Natural killer cell (primary cell): ENCODE measurements at regions not wholly inside any gene's neighbourhood (a gene's known extent, or its start where the extent isn't known, plus 50 kb on each side); places are given as distances from the start of the nearest gene placed in this dataset.

ENCODE experiments used
- ATAC-seq, 3 donors: fragments of 150-1000 bp in 2 of 3; fragments of 200-7000 bp in 1 of 3; cut with Tn5 transposase; 1 replicate in 1 of 3; 2 replicates in 2 of 3; pipeline ENCODE4 v1.10.0; 2021; ENCODE audit warnings: mild to moderate bottlenecking in 2 of 3, moderate library complexity in 2 of 3
- DNase-seq, 2 donors: peaks; one replicate each; pipeline versions ENCODE4 v3.0.0 to v3.0.0-alpha.2; 2013 to 2021; ENCODE audit warnings: mixed read lengths in 1 of 2
- H3K27ac ChIP-seq: one replicate; pipeline ENCODE4 v1.5.1; 2013; ENCODE audit warnings: mild to moderate bottlenecking, low read length
- H3K27me3 ChIP-seq: one replicate; pipeline ENCODE4 v1.6.1; 2013; ENCODE audit warnings: low read length; ENCODE audit not compliant: control insufficient read depth, insufficient read depth
- H3K36me3 ChIP-seq: one replicate; pipeline ENCODE4 v1.6.1; 2013; ENCODE audit warnings: low read length; ENCODE audit not compliant: control insufficient read depth, insufficient read depth
- H3K4me1 ChIP-seq: one replicate; pipeline ENCODE4 v1.6.1; 2013; ENCODE audit warnings: low read length; ENCODE audit not compliant: control insufficient read depth, insufficient read depth
- H3K4me3 ChIP-seq: one replicate; pipeline ENCODE4 v1.5.1; 2013; ENCODE audit warnings: low read length
- H3K9me3 ChIP-seq: one replicate; pipeline ENCODE4 v1.6.1; 2013; ENCODE audit warnings: low read length; ENCODE audit not compliant: control insufficient read depth, insufficient read depth
- H3K27ac Mint-ChIP-seq, 2 donors: one replicate each; pipeline ENCODE4 v1.8.0; 2022; ENCODE audit warnings: mild to moderate bottlenecking in 2 of 2, mixed read lengths in 2 of 2, moderate library complexity in 1 of 2
- H3K27me3 Mint-ChIP-seq, 2 donors: one replicate each; pipeline ENCODE4 v1.8.0; 2022; ENCODE audit warnings: low read depth in 2 of 2, mixed read lengths in 2 of 2
- H3K36me3 Mint-ChIP-seq: one replicate; pipeline ENCODE4 v1.8.0; 2022; ENCODE audit warnings: mixed read lengths
- H3K4me1 Mint-ChIP-seq, 2 donors: one replicate each; pipeline ENCODE4 v1.8.0; 2022; ENCODE audit warnings: mixed read lengths in 2 of 2
- H3K4me3 Mint-ChIP-seq: one replicate; pipeline ENCODE4 v1.8.0; 2022; ENCODE audit warnings: mild to moderate bottlenecking, moderate library complexity, mixed read lengths
- H3K9me3 Mint-ChIP-seq, 2 donors: one replicate each; pipeline ENCODE4 v1.8.0; 2022; ENCODE audit warnings: mixed read lengths in 2 of 2
- WGBS: methylation state at CpG from one replicate; pipeline ENCODE4 v1.1.7; 2013; ENCODE audit warnings: missing lambda C conversion rate; ENCODE audit not compliant: insufficient coverage; 5-methylcytosine and 5-hydroxymethylcytosine counted together
- intact Hi-C: fragments of 100-400 bp; cut with micrococcal nuclease; formaldehyde crosslinking; loops from one replicate; pipeline ENCODE4 v1.14.2; 2022
- TF ChIP-seq, protein P1 (sequence below): fragments of 200-600 bp; IDR thresholded peaks from one replicate; pipeline ENCODE4 v1.8.0; 2022; ENCODE audit warnings: antibody characterized with exemption

DNA sequence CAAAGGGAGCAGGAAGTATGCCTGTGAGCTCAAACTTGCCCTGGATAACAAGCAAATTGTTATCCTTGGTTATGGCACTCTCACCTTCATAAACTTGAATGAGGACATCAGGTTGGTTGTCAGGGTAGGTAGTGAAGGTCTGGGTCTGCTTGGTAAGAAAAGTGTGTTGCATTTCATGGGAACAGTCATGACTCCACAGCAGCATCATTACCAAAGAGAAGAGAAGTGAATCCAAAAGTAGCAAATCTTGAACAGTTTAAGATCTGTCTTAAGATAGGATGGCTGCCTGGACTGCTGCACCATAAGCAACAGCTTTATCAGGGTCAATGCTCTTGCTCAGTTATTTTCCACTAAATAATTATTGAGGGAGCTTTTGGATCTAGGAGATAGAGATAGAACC lies 350.7 kb upstream of the MAP2 start:
- intact Hi-C loops: no loop called here
- Mint-ChIP-seq H3K4me1 (no peaks in the 10 kb centered on the region), H3K4me3 (no peak overlapping the region), H3K27ac (no peak overlapping the region), H3K9me3 (peaks cover 11 to 13% of the 10 kb centered on the region in 2 donors), H3K27me3 (no peaks in the 10 kb centered on the region), H3K36me3 (no peaks in the 10 kb centered on the region)
- Histone ChIP-seq H3K4me3 (no peak overlapping the region), H3K27ac (no peak overlapping the region), H3K4me1 (no peaks in the 10 kb centered on the region), H3K36me3 (no peaks in the 10 kb centered on the region), H3K9me3 (no peaks in the 10 kb centered on the region), H3K27me3 (no peaks in the 10 kb centered on the region)
- ATAC-seq (no peak), DNase-seq (no peak)
- TF ChIP-seq, protein P1, sequence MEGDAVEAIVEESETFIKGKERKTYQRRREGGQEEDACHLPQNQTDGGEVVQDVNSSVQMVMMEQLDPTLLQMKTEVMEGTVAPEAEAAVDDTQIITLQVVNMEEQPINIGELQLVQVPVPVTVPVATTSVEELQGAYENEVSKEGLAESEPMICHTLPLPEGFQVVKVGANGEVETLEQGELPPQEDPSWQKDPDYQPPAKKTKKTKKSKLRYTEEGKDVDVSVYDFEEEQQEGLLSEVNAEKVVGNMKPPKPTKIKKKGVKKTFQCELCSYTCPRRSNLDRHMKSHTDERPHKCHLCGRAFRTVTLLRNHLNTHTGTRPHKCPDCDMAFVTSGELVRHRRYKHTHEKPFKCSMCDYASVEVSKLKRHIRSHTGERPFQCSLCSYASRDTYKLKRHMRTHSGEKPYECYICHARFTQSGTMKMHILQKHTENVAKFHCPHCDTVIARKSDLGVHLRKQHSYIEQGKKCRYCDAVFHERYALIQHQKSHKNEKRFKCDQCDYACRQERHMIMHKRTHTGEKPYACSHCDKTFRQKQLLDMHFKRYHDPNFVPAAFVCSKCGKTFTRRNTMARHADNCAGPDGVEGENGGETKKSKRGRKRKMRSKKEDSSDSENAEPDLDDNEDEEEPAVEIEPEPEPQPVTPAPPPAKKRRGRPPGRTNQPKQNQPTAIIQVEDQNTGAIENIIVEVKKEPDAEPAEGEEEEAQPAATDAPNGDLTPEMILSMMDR: no peak

DNA sequence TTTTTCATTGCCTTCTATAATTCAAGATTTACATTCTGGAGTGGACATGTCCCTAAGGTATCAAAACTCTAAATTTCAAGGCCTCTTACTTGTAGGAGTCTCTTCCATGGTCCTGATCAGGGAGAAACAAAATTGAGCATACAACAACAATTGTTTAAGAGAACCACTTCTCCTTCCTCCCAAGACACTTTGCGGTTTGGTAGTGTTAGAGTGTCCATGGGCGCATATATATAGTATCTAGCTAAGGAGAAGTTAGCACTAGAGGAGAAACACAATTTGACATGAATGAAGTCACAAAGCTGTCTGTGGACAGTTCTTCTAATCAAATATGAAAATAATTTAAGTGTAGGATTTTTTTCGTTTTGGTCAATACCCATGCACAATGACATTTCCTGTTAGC lies 349.1 kb upstream of the MAP2 start:
- no peak overlapping the region for H3K4me3 Mint-ChIP-seq
- TF ChIP-seq, protein P1: no peak

DNA sequence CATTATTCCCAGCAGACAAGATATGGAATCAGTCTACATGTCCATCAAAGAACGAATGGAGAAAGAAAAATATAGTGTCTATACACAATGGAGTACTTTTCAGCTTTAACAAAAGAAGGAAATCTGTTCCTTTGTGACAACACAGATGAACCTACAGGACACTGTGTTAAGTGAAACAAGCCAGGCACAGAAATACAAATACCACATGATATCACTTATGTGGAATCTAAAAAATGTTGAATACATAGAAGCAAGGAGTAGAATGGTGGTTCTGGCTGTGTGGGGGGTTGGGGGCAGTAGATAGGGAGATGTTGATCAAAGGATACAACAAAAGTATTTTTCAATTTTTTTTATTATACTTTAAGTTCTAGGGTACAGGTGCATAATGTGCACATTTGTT lies 347.7 kb upstream of the MAP2 start:
- H3K4me1 ChIP-seq: no peaks in the 10 kb centered on the region
- no peak overlapping the region for H3K4me3 ChIP-seq
- H3K27ac ChIP-seq: no peak overlapping the region
- no peaks in the 10 kb centered on the region for H3K27me3 ChIP-seq
- H3K36me3 ChIP-seq: no peaks in the 10 kb centered on the region
- TF ChIP-seq, protein P1: no peak
- no peaks in the 10 kb centered on the region for H3K36me3 Mint-ChIP-seq
- peaks cover 12 to 18% of the 10 kb centered on the region in 2 donors for H3K9me3 Mint-ChIP-seq
- intact Hi-C loops: no loop called here
- H3K4me1 Mint-ChIP-seq: no peaks in the 10 kb centered on the region
- H3K4me3 Mint-ChIP-seq: no peak overlapping the region
- WGBS: no CpG with 5 or more reads among the region's 1 CpG
- no peaks in the 10 kb centered on the region for H3K27me3 Mint-ChIP-seq
- H3K27ac Mint-ChIP-seq: no peak overlapping the region
- no peaks in the 10 kb centered on the region for H3K9me3 ChIP-seq
- no peak for ATAC-seq
- DNase-seq: no peak

More for the DNA sequence above, 349.1 kb upstream of the MAP2 start:
- H3K27ac ChIP-seq: no peak overlapping the region
- H3K36me3 Mint-ChIP-seq: no peaks in the 10 kb centered on the region
- no peak overlapping the region for H3K27ac Mint-ChIP-seq
- H3K9me3 Mint-ChIP-seq: peaks cover 15 to 21% of the 10 kb centered on the region in 2 donors
- intact Hi-C loops: no loop called here
- no peaks in the 10 kb centered on the region for H3K36me3 ChIP-seq
- no peak for DNase-seq
- H3K4me1 ChIP-seq: no peaks in the 10 kb centered on the region
- no peaks in the 10 kb centered on the region for H3K4me1 Mint-ChIP-seq
- 80% methylated on average over 1 of the region's 3 CpGs for WGBS
- H3K27me3 ChIP-seq: no peaks in the 10 kb centered on the region
- no peaks in the 10 kb centered on the region for H3K27me3 Mint-ChIP-seq
- no peaks in the 10 kb centered on the region for H3K9me3 ChIP-seq
- ATAC-seq: no peak
- no peak overlapping the region for H3K4me3 ChIP-seq

DNA sequence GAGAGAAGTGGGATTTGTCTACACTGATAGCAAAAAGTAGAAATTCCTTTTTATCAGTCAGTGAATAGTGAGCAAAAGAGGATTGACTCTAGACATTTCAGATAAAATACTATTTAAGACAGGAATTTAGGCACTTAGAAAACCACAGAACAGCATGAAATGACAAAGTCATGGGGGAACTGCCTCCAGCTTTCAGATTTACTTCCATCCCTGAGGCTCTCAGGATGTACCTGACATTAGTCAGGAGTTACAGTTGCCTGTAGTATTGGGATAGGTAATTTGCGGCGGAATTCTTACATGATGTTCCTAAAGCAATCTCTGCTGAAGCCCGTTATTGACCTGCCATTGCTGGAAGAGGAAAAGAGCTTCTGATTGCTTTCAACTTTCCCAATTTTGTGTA lies 337.1 kb upstream of the MAP2 start:
- Mint-ChIP-seq H3K27ac (no peak overlapping the region), H3K4me3 (no peak overlapping the region), H3K36me3 (no peaks in the 10 kb centered on the region), H3K4me1 (no peaks in the 10 kb centered on the region), H3K9me3 (peaks cover 0 to 9% of the 10 kb centered on the region in 2 donors), H3K27me3 (no peaks in the 10 kb centered on the region)
- Histone ChIP-seq H3K9me3 (no peaks in the 10 kb centered on the region), H3K27me3 (no peaks in the 10 kb centered on the region), H3K4me1 (no peaks in the 10 kb centered on the region), H3K4me3 (no peak overlapping the region), H3K36me3 (no peaks in the 10 kb centered on the region), H3K27ac (no peak overlapping the region)
- intact Hi-C loops: no loop called here
- TF ChIP-seq, protein P1: no peak
- DNase-seq (no peak), ATAC-seq (no peak)
- 56% methylated on average over 3 of the region's 3 CpGs for WGBS
